GM19351 (cell line): ENCODE measurements at regions not wholly inside any gene's neighbourhood (a gene's known extent, or its start where the extent isn't known, plus 50 kb on each side); places are given as distances from the start of the nearest gene placed in this dataset.
"Not testable (repeated sequence)": the region's sequence is repeated elsewhere in the genome, so short reads cannot be mapped to it uniquely, and the experiment has no call there.

Experiments
- ATAC-seq: cut with Tn5 transposase; IDR thresholded peaks from one replicate; pipeline ENCODE4 v1.9.1; 2021; ENCODE audit warnings: mild to moderate bottlenecking, moderate library complexity; ENCODE audit not compliant: unreplicated experiment

DNA sequence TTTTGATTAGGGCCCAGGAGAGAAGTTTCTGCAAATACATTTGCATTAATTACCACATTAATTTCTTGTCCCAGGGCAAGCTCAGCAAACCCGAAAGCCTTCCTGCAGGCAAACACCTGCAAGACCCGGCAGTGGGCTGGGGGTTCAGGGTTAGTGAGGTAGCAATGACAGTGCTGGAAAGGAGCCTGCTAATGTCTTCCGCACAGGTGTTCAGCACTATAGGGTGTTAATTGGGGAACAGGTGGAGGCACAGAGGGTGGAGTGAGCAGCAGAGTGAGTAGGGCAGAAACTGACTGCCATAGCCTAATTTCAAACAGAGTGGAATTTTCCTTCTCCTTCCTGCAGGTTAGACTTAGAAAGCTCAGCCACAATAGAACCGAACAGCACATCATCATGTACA lies 50.9 kb upstream of the UBASH3B start:
- ATAC-seq: no peak

DNA sequence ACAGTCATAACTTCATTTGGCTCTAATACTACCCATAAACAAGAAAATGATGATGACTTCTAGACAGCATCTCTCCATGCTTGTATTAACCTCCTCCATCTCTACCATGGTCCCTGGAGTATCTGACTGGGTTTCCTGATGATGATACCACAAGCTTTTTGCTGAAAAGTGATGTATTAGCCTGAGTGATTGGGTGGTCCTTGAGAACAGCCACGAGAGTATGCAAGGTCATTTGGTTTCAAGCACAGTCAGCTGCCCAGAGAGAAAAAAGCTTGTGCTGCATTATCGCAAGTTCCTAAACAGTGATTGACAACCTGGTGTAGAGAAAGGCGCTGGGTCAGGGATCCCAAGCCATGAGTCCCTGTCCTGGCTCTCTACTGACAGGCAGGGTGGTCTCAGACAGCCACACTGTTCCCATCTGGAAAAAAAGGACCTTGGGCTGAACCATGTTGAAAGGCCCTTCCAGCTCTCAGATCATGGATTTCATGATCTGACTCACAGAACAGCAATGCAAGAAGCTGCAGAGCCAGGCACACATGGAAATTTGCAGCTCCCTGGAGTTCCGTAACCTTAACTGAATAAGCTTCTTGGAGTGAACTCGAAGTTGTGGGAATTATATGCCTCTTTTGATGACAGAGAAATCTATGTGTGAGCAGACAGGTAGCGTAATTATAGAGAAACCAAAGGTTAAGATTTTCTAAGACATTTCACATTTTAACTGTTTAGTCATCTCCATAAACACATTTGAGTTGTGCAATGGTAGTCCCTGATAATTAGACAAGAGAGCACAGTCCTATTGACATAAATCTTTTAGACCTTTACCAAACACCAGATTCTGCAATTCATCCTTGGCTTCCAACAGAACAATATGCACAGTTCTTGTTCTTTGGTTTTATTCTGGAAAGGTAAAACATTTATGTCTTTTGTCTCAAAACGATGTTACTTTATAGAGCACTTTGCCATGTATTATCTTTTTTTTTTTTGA lies 54.1 kb upstream of the UBASH3B start:
- no peak for ATAC-seq

- ATAC-seq: no peak
Measured at GRCh38 chr11:122600290-122600689, 55.2 kb upstream of the UBASH3B start.

DNA sequence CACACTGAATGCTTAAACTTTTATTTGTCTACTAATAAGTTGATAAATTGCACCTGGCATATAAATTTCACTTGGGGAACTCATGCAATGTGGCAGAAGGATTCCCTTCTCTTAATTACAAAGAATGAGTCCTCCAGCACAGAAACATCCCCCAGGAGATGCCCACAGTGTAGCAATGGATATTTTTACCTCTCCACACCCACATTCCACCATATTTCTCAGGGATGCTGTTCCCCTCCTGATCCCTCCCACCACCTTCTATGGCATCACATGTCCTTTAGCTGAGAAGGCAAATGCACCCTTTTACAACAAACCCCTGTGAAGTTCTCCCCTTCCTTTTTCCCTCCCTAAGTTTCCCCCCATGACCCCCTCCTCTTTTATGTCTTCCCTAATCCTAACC lies 56.1 kb upstream of the UBASH3B start:
- no peak for ATAC-seq

DNA sequence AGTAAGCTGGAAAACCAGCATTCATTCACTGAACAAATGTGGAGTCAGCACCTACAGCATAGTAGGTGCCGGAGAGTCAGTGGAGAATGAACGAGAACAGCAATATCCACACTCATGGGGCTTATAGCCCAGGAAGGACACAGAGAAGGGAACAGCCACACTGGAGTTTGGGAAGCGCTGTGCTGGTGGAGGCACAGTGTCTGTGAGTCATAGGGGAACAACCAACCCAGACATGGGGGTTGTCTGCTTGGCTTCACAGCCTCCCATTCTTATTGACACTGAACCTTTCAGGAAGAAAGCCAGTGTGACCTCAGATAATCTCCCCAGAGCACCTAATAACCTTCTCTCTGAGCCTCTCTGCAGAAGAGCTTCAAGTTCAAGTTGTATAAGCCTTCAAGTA lies 56.6 kb upstream of the UBASH3B start:
- ATAC-seq: no peak

GRCh38 chr11:122597511-122597910 lies 58.0 kb upstream of the UBASH3B start:
- ATAC-seq: no peak

GRCh38 chr11:122594986-122595645 lies 60.4 kb upstream of the UBASH3B start:
- no peak for ATAC-seq

- peak; percentile 69 for ATAC-seq
Measured at GRCh38 chr11:122593473-122594420, 61.8 kb upstream of the UBASH3B start.

GRCh38 chr11:122592641-122593040 lies 62.9 kb upstream of the UBASH3B start:
- no peak for ATAC-seq

GRCh38 chr11:122584670-122585069 lies 70.9 kb upstream of the UBASH3B start:
- ATAC-seq: no peak

- ATAC-seq: not testable (repeated sequence)
Measured at GRCh38 chr11:122580071-122580470, 75.5 kb upstream of the UBASH3B start.

GRCh38 chr11:122578171-122578825 lies 77.2 kb upstream of the UBASH3B start:
- ATAC-seq: no peak

- ATAC-seq: no peak
Measured at GRCh38 chr11:122572592-122572991, 82.9 kb upstream of the UBASH3B start.

- ATAC-seq: no peak
Measured at GRCh38 chr11:122563761-122564160, 91.8 kb upstream of the UBASH3B start.

GRCh38 chr11:122559734-122560382 lies 95.7 kb upstream of the UBASH3B start:
- ATAC-seq: no peak

GRCh38 chr11:122559218-122559617 lies 96.3 kb upstream of the UBASH3B start:
- not testable (repeated sequence) for ATAC-seq

- ATAC-seq: not testable (repeated sequence)
Measured at GRCh38 chr11:122557163-122557562, 98.4 kb upstream of the UBASH3B start.

GRCh38 chr11:122556605-122557004 lies 98.9 kb upstream of the UBASH3B start:
- ATAC-seq: no peak

DNA sequence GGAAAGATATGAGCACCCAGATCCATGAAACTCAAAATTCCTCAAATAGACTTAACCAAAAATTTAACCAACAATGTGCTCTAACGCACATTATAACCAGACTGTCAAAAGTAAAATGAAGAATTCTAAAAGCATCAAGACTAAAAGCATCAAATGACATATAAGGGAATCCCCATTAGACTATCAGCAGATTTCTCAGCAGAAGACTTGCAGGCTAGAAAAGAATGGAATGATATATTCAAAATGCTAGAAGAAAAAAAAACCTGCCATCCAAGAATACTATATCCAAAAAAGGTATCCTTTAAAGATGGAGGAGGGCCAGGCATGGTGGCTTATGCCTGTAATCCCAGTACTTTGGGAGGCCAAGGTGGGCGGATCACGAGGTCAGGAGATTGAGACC lies 117.5 kb upstream of the UBASH3B start:
- no peak for ATAC-seq

DNA sequence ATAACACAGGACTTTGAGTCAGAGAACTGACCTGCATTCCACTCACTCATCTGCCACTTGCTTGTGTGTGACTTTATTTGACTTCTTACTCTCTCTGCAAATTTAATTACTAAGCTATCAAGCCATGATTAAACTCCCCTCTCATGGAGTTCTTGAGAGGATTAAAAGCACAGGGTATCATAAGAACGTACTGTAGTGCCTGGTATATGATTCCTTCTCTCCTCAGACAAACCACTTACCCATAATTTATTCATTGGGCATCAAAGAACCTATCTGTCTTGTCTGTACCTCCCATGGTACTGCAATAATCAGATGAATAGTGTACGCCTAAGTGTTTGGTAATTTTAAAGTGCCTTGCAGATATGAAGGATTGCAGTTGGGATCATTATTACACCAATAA lies 130.6 kb upstream of the UBASH3B start:
- ATAC-seq: no peak
